IMR-90 (cell line): ENCODE measurements at regions not wholly inside any gene's neighbourhood (a gene's known extent, or its start where the extent isn't known, plus 50 kb on each side); places are given as distances from the start of the nearest gene placed in this dataset.

Experiments
- ATAC-seq: fragments of 200-7000 bp; cut with Tn5 transposase; 2 replicates; pipeline ENCODE4 v1.9.1; 2020; ENCODE audit warnings: low read depth, mild to moderate bottlenecking, moderate library complexity
- BruUV-seq: library from RNA; stranded (reverse); fragments of 400-500 nt; replicated peaks from 2 replicates; lab custom pipeline; 2021; lab: Mats Ljungman, UMichigan
- CTCF ChIA-PET: fragments of 300-600 bp; formaldehyde crosslinking; extraction: SDS; loops from one replicate; lab custom pipeline; 2021; ENCODE audit warnings: antibody characterized with exemption; lab: Yijun Ruan, JAX
- POLR2A ChIA-PET: fragments of 300-600 bp; sonication (Branson Sonifier 250); formaldehyde crosslinking; loops from one replicate; lab custom pipeline; 2022; ENCODE audit warnings: antibody characterized with exemption; ENCODE audit not compliant: unreplicated experiment; lab: Charles Lee
- DNase-seq: peaks from one replicate; pipeline ENCODE4 v3.0.0; 2013
- H2AFZ ChIP-seq: replicated peaks from 2 replicates; pipeline ENCODE3; 2013; ENCODE audit warnings: low read length, mild to moderate bottlenecking; ENCODE audit not compliant: poor library complexity
- H2AK5ac ChIP-seq: 2 replicates; pipeline ENCODE4 v1.6.1; 2013; ENCODE audit warnings: low read depth, low read length, inconsistent platforms
- H2AK9ac ChIP-seq: replicated peaks from 2 replicates; pipeline ENCODE3; 2013; ENCODE audit warnings: mild to moderate bottlenecking, low read depth, low read length, moderate library complexity; ENCODE audit not compliant: poor library complexity
- H2BK120ac ChIP-seq: 2 replicates; pipeline ENCODE4 v1.6.1; 2013; ENCODE audit warnings: low read depth, low read length, inconsistent platforms
- H2BK15ac ChIP-seq: 3 replicates; pipeline ENCODE4 v1.6.1; 2013; ENCODE audit warnings: low read depth, low read length, inconsistent platforms
- H2BK20ac ChIP-seq: 2 replicates; pipeline ENCODE4 v1.6.1; 2013; ENCODE audit warnings: low read depth, mild to moderate bottlenecking, inconsistent platforms, low read length, moderate library complexity
- H2BK5ac ChIP-seq: 2 replicates; pipeline ENCODE4 v1.6.1; 2013; ENCODE audit warnings: mild to moderate bottlenecking, low read depth, low read length, inconsistent platforms; ENCODE audit not compliant: poor library complexity, severe bottlenecking
- H3K14ac ChIP-seq: replicated peaks from 2 replicates; pipeline ENCODE4 v1.6.1; 2013; ENCODE audit warnings: low read depth, low read length, inconsistent platforms
- H3K18ac ChIP-seq: 2 replicates; pipeline ENCODE4 v1.6.1; 2013; ENCODE audit warnings: low read depth, low read length, control low read depth
- H3K23ac ChIP-seq: 2 replicates; pipeline ENCODE4 v1.6.1; 2013; ENCODE audit warnings: low read depth, low read length, inconsistent platforms
- H3K27ac ChIP-seq: 2 replicates; pipeline ENCODE4 v1.5.1; 2013; ENCODE audit warnings: mild to moderate bottlenecking, control low read depth, low read length; ENCODE audit not compliant: insufficient read depth
- H3K27me3 ChIP-seq: 2 replicates; pipeline ENCODE4 v1.6.1; 2013; ENCODE audit warnings: low read length; ENCODE audit not compliant: control insufficient read depth, insufficient read depth
- H3K36me3 ChIP-seq: 2 replicates; pipeline ENCODE4 v1.6.1; 2013; ENCODE audit warnings: low read length, mixed read lengths; ENCODE audit not compliant: control insufficient read depth, insufficient read depth
- H3K4ac ChIP-seq: 2 replicates; pipeline ENCODE4 v1.6.1; 2013; ENCODE audit warnings: low read depth, low read length, inconsistent platforms
- H3K4me1 ChIP-seq: 2 replicates; pipeline ENCODE4 v1.6.1; 2013; ENCODE audit warnings: low read length, mixed read lengths; ENCODE audit not compliant: control insufficient read depth, insufficient read depth
- H3K4me2 ChIP-seq: 2 replicates; pipeline ENCODE4 v1.6.1; 2013; ENCODE audit warnings: low read depth, mild to moderate bottlenecking, control low read depth, low read length, moderate library complexity
- H3K4me3 ChIP-seq: 2 replicates; pipeline ENCODE4 v1.5.1; 2013; ENCODE audit warnings: low read depth, mild to moderate bottlenecking, control low read depth, low read length, moderate library complexity; ENCODE audit not compliant: insufficient read depth
- H3K56ac ChIP-seq: 2 replicates; pipeline ENCODE4 v1.6.1; 2013; ENCODE audit warnings: low read length, inconsistent platforms; ENCODE audit not compliant: insufficient read depth; ENCODE audit errors: extremely low read depth
- H3K79me1 ChIP-seq, 2 experiments: 2 replicates each; pipeline ENCODE4 v1.6.1; 2013; ENCODE audit warnings: low read length in 2 of 2, inconsistent platforms in 1 of 2, low read depth in 1 of 2
- H3K9ac ChIP-seq: 2 replicates; pipeline ENCODE4 v1.6.1; 2013; ENCODE audit warnings: low read depth, low read length, control low read depth
- H3K9me1 ChIP-seq: 2 replicates; pipeline ENCODE4 v1.6.1; 2013; ENCODE audit warnings: low read length, inconsistent platforms; ENCODE audit not compliant: insufficient read depth
- H3K9me3 ChIP-seq: 2 replicates; pipeline ENCODE4 v1.6.1; 2013; ENCODE audit warnings: low read length; ENCODE audit not compliant: control insufficient read depth, insufficient read depth
- H4K20me1 ChIP-seq: 2 replicates; pipeline ENCODE4 v1.6.1; 2013; ENCODE audit warnings: low read length, inconsistent platforms; ENCODE audit not compliant: insufficient read depth
- H4K5ac ChIP-seq: 2 replicates; pipeline ENCODE4 v1.6.1; 2013; ENCODE audit warnings: mild to moderate bottlenecking, low read depth, low read length, control low read depth
- H4K8ac ChIP-seq, 2 experiments: 2 replicates each; pipeline ENCODE4 v1.6.1; 2013; ENCODE audit warnings: low read depth in 2 of 2, low read length in 2 of 2, control low read depth in 1 of 2, inconsistent platforms in 1 of 2
- H4K91ac ChIP-seq: 2 replicates; pipeline ENCODE4 v1.6.1; 2013; ENCODE audit warnings: low read depth, low read length, inconsistent platforms; ENCODE audit not compliant: insufficient read depth
- BHLHE40 ChIP-seq: fragments of 150-350 bp; IDR thresholded peaks from 2 replicates; pipeline ENCODE4 v1.6.1; 2016; ENCODE audit warnings: mild to moderate bottlenecking, low read depth, low read length
- CEBPB ChIP-seq: IDR thresholded peaks from 2 replicates; pipeline ENCODE4 v1.6.1; 2012; ENCODE audit warnings: low read depth, low read length, improper control_type of control experiment
- FOS ChIP-seq: fragments of 150-350 bp; IDR thresholded peaks from 2 replicates; pipeline ENCODE4 v1.6.1; 2016; ENCODE audit warnings: low read depth, low read length
- MAZ ChIP-seq: IDR thresholded peaks from 2 replicates; pipeline ENCODE4 v1.6.1; 2012; ENCODE audit warnings: low read depth, mild to moderate bottlenecking, low read length, improper control_type of control experiment, moderate library complexity, borderline replicate concordance
- RAD21 ChIP-seq: IDR thresholded peaks from 2 replicates; pipeline ENCODE4 v1.6.1; 2012; ENCODE audit warnings: low read length, improper control_type of control experiment
- RCOR1 ChIP-seq: IDR thresholded peaks from 2 replicates; pipeline ENCODE4 v1.6.1; 2012; ENCODE audit warnings: mild to moderate bottlenecking, low read length, improper control_type of control experiment; ENCODE audit not compliant: insufficient replicate concordance
- WGBS, 2 experiments: methylation state at CpG; one replicate each; pipeline versions ENCODE4 v1.1.5 to v1.1.7; 2013; ENCODE audit warnings: missing lambda C conversion rate in 2 of 2; ENCODE audit not compliant: insufficient read length in 1 of 2; ENCODE audit errors: extremely low coverage in 2 of 2; 5-methylcytosine and 5-hydroxymethylcytosine counted together
- dilution Hi-C: fragments of 300-500 bp; cut with HindIII; formaldehyde crosslinking; loops from one replicate; pipeline ENCODE4 v1.14.3; 2018; ENCODE audit warnings: low sequenced_read_pairs; ENCODE audit not compliant: unreplicated experiment
- in situ Hi-C: fragments of 300-500 bp; cut with MboI; formaldehyde crosslinking; loops from 3 replicates; pipeline ENCODE4 v1.14.3; 2019; ENCODE audit warnings: low sequenced_read_pairs, inconsistent platforms, mixed read lengths
- intact Hi-C: fragments of 100-400 bp; cut with micrococcal nuclease; formaldehyde crosslinking; loops from 2 replicates; pipeline ENCODE4 v1.10.0; 2022
- TF ChIP-seq, protein P1 (sequence below): fragments of 150-350 bp; IDR thresholded peaks from 2 replicates; pipeline ENCODE4 v1.6.1; 2016; ENCODE audit warnings: low read depth, mild to moderate bottlenecking, low read length, moderate library complexity, borderline replicate concordance

GRCh38 chr2:30356071-30356470 is 91.0 kb upstream of the LCLAT1 start:
- no TSS peak for BruUV-seq
- ChIA-PET CTCF (interaction anchor here (1.0 kb wide), 2 partner anchors 9 to 37 kb away, joined by 3 to 4 read pairs; no protein-coding TSS in a partner anchor), POLR2A (no interaction called here)
- 83% methylated on average over 1 of the region's 6 CpGs; no CpG with 5 or more reads in 1 of the 2 experiments for WGBS, 2 experiments
- Histone ChIP-seq H3K9me1 (peaks cover 6% of the 10 kb centered on the region; the same call in 1 of the 2 replicates), H3K56ac (no peak overlapping the region), H2AFZ (no peak overlapping the region), H4K5ac (no peak overlapping the region), H4K91ac (no peak overlapping the region), H3K4me3 (no peak overlapping the region), H3K4me2 (no peak overlapping the region), H4K8ac (no peak overlapping the region), H3K36me3 (no peaks in the 10 kb centered on the region), H2BK5ac (no peak overlapping the region), H3K23ac (no peak overlapping the region), H3K9ac (no peak overlapping the region), H3K14ac (0 out of 2 replicates have a peak overlapping the region, but pooled peaks have one; percentile 11), H4K20me1 (no peaks in the 10 kb centered on the region), H2AK5ac (no peak overlapping the region), H2BK20ac (peak overlapping the region; percentile 3; the same call in 1 of the 2 replicates), H2AK9ac (no peak overlapping the region), H3K4ac (no peak overlapping the region), H3K79me1 (no peaks in the 10 kb centered on the region; a peak in 1 of 4 replicates), H2BK15ac (peak overlapping the region; percentile 30; the same call in 1 of the 3 replicates), H3K18ac (no peak overlapping the region), H3K27me3 (no peaks in the 10 kb centered on the region), H3K4me1 (peaks cover 22% of the 10 kb centered on the region), H3K27ac (no peak overlapping the region), H2BK120ac (peak overlapping the region; percentile 20; the same call in 1 of the 2 replicates), H3K9me3 (no peaks in the 10 kb centered on the region)
- no peak for DNase-seq
- dilution Hi-C loops = no loop called here
- no peak for ATAC-seq
- in situ Hi-C loops = no loop called here
- TF ChIP-seq RCOR1 (no peak), CEBPB (peak; percentile 68), MAZ (no peak), FOS (no peak), BHLHE40 (no peak), RAD21 (no peak)
- TF ChIP-seq, protein P1, sequence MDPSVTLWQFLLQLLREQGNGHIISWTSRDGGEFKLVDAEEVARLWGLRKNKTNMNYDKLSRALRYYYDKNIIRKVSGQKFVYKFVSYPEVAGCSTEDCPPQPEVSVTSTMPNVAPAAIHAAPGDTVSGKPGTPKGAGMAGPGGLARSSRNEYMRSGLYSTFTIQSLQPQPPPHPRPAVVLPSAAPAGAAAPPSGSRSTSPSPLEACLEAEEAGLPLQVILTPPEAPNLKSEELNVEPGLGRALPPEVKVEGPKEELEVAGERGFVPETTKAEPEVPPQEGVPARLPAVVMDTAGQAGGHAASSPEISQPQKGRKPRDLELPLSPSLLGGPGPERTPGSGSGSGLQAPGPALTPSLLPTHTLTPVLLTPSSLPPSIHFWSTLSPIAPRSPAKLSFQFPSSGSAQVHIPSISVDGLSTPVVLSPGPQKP = no peak
- intact Hi-C loops = no loop called here
